Loucy (cell line): ENCODE measurements at regions not wholly inside any gene's neighbourhood (a gene's known extent, or its start where the extent isn't known, plus 50 kb on each side); places are given as distances from the start of the nearest gene placed in this dataset.

Experiments
- CTCF ChIP-seq: fragments of 200-600 bp; sonication (generic); conservative IDR thresholded peaks from 2 replicates; pipeline ENCODE4 v1.5.1; 2014; ENCODE audit warnings: mild to moderate bottlenecking, antibody characterized with exemption, low read length
- EZH2phosphoT487 ChIP-seq: fragments of 200-600 bp; IDR thresholded peaks from 2 replicates; pipeline ENCODE4 v1.6.1; 2018; ENCODE audit warnings: antibody characterized with exemption, mild to moderate bottlenecking, moderate library complexity, borderline replicate concordance

GRCh38 chr16:79325226-79325945 lies 275.2 kb downstream of the MAF start:
- no peak for TF ChIP-seq CTCF
- TF ChIP-seq EZH2phosphoT487: no peak
